ENCODE measurements at regions not wholly inside any gene's neighbourhood (a gene's known extent, or its start where the extent isn't known, plus 50 kb on each side); places are given as distances from the start of the nearest gene placed in this dataset.

- no peaks in the 10 kb centered on the region for H3K4me1 Mint-ChIP-seq
- H3K9ac ChIP-seq (ENCODE audit: extremely low read depth, low read length, poor library complexity, severe bottlenecking) = no peak overlapping the region
- TF ChIP-seq CTCF (conservative IDR thresholded peaks at IDR 0.05) = no peak
- peaks cover 6% of the 10 kb centered on the region for H3K27me3 ChIP-seq (ENCODE audit: control insufficient read depth, insufficient read depth, low read length, poor library complexity, severe bottlenecking)
- 96% methylated on average over 2 of the region's 2 CpGs; no CpG with 5 or more reads in 1 of the 2 experiments for WGBS, 2 experiments (ENCODE audit: insufficient coverage in 1 of 2, insufficient read length in 1 of 2)
- H3K36me3 ChIP-seq (ENCODE audit: control insufficient read depth, insufficient read depth, low read length) = no peaks in the 10 kb centered on the region
- H3K9me3 Mint-ChIP-seq = no peaks in the 10 kb centered on the region
- no peak overlapping the region for H3K4me3 Mint-ChIP-seq
- H3K4me1 ChIP-seq (ENCODE audit: control insufficient read depth, insufficient read depth, low read length) = no peaks in the 10 kb centered on the region
- DNase-seq = no peak
- no peak overlapping the region for H3K27ac ChIP-seq (ENCODE audit: low read depth, low read length)
- H3K9me3 ChIP-seq (ENCODE audit: control insufficient read depth, low read length) = no peaks in the 10 kb centered on the region
- H3K36me3 Mint-ChIP-seq (ENCODE audit: low read depth) = no peaks in the 10 kb centered on the region
- H3K27ac Mint-ChIP-seq = no peak overlapping the region
- H3K4me3 ChIP-seq (ENCODE audit: low read length) = no peak overlapping the region
- peaks cover 10% of the 10 kb centered on the region for H3K27me3 Mint-ChIP-seq (ENCODE audit: insufficient read depth)
Measured at GRCh38 chr3:139180489-139180888, 135.8 kb upstream of the PRR23C start.

DNA sequence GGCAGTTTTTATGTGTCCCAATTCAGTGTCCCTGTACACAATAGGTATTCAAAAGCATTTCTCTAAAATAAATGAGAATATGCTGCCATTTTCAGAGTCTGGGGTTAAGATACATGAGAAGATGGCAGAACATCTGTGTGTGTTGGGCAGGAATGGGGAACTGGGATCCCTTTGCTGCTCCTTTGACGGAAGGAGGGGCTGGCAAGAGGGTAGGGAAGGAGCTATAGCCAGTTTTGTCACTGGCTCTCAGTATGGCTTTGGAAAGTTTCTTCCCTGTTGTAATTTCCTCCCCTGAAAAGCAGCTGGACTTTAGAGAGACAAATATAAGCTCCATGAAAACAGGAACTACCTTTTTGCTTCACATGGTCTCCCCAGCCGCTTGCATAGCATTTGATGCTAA lies 137.5 kb upstream of the PRR23C start:
- Histone ChIP-seq H3K4me1 (ENCODE audit: control insufficient read depth, insufficient read depth, low read length) (no peaks in the 10 kb centered on the region), H3K9me3 (ENCODE audit: control insufficient read depth, low read length) (no peaks in the 10 kb centered on the region), H3K9ac (ENCODE audit: extremely low read depth, low read length, poor library complexity, severe bottlenecking) (no peak overlapping the region), H3K36me3 (ENCODE audit: control insufficient read depth, insufficient read depth, low read length) (no peaks in the 10 kb centered on the region), H3K27me3 (ENCODE audit: control insufficient read depth, insufficient read depth, low read length, poor library complexity, severe bottlenecking) (peaks cover 4% of the 10 kb centered on the region), H3K4me3 (ENCODE audit: low read length) (no peak overlapping the region), H3K27ac (ENCODE audit: low read depth, low read length) (no peak overlapping the region)
- Mint-ChIP-seq H3K36me3 (ENCODE audit: low read depth) (no peaks in the 10 kb centered on the region), H3K9me3 (no peaks in the 10 kb centered on the region), H3K27ac (no peak overlapping the region), H3K27me3 (ENCODE audit: insufficient read depth) (peaks cover 9% of the 10 kb centered on the region), H3K4me1 (no peaks in the 10 kb centered on the region), H3K4me3 (no peak overlapping the region)
- no peak for TF ChIP-seq CTCF (conservative IDR thresholded peaks at IDR 0.05)
- WGBS, 2 experiments (ENCODE audit: insufficient coverage in 1 of 2, insufficient read length in 1 of 2) = 83 to 100% methylated on average over 1 to 2 of the region's 2 CpGs
- no peak for DNase-seq

DNA sequence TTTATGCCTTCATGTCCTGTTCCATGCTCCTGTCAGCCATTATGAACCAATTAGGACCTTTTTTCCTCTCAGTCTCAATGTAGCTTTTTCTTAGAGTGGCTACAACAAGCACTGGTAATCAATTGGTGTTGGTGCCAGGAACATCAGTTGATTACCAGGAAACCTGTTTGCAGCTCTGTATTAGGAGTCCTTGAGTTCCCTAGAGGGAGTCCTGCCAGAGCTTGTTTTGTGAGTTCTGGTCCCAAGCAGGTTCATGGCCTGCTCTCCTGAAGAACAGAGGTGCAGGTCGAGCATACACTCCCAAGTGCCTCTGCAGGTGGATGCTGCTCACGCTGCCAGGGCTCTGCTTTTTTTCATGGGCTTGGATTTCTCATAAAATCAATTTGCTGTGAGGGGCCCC lies 137.9 kb upstream of the PRR23C start:
- no peaks in the 10 kb centered on the region for H3K27me3 ChIP-seq (ENCODE audit: control insufficient read depth, insufficient read depth, low read length, poor library complexity, severe bottlenecking)
- no peaks in the 10 kb centered on the region for H3K36me3 Mint-ChIP-seq (ENCODE audit: low read depth)
- no peak overlapping the region for H3K27ac ChIP-seq (ENCODE audit: low read depth, low read length)
- no peak overlapping the region for H3K27ac Mint-ChIP-seq
- H3K9me3 ChIP-seq (ENCODE audit: control insufficient read depth, low read length) = no peaks in the 10 kb centered on the region
- no peak overlapping the region for H3K9ac ChIP-seq (ENCODE audit: extremely low read depth, low read length, poor library complexity, severe bottlenecking)
- no peak for DNase-seq
- 80 to 87% methylated on average over 1 to 2 of the region's 2 CpGs for WGBS, 2 experiments (ENCODE audit: insufficient coverage in 1 of 2, insufficient read length in 1 of 2)
- H3K4me1 Mint-ChIP-seq = no peaks in the 10 kb centered on the region
- no peak for TF ChIP-seq CTCF (conservative IDR thresholded peaks at IDR 0.05)
- H3K4me3 ChIP-seq (ENCODE audit: low read length) = no peak overlapping the region
- no peaks in the 10 kb centered on the region for H3K9me3 Mint-ChIP-seq
- peaks cover 7% of the 10 kb centered on the region for H3K27me3 Mint-ChIP-seq (ENCODE audit: insufficient read depth)
- no peaks in the 10 kb centered on the region for H3K4me1 ChIP-seq (ENCODE audit: control insufficient read depth, insufficient read depth, low read length)
- no peak overlapping the region for H3K4me3 Mint-ChIP-seq
- no peaks in the 10 kb centered on the region for H3K36me3 ChIP-seq (ENCODE audit: control insufficient read depth, insufficient read depth, low read length)
